Endodermal cell (in vitro differentiated cells): ENCODE measurements at regions not wholly inside any gene's neighbourhood (a gene's known extent, or its start where the extent isn't known, plus 50 kb on each side); places are given as distances from the start of the nearest gene placed in this dataset.

Source experiments
- DNase-seq: peaks from one replicate; pipeline ENCODE4 v3.0.0-alpha.2; 2017
- H3K27ac ChIP-seq: 2 replicates; pipeline ENCODE4 v1.5.1; 2013; ENCODE audit warnings: mild to moderate bottlenecking, low read depth, low read length, moderate library complexity
- H3K27me3 ChIP-seq: 2 replicates; pipeline ENCODE4 v1.6.1; 2013; ENCODE audit warnings: mild to moderate bottlenecking, low read length, moderate library complexity; ENCODE audit not compliant: insufficient read depth, control insufficient read depth, poor library complexity, severe bottlenecking
- H3K36me3 ChIP-seq: 2 replicates; pipeline ENCODE4 v1.7.0; 2013; ENCODE audit warnings: mild to moderate bottlenecking, low read length, moderate library complexity; ENCODE audit not compliant: control insufficient read depth, insufficient read depth
- H3K4me1 ChIP-seq: one replicate; pipeline ENCODE4 v1.7.0; 2013; ENCODE audit warnings: low read length; ENCODE audit not compliant: control insufficient read depth, insufficient read depth
- H3K4me3 ChIP-seq: 2 replicates; pipeline ENCODE4 v1.5.1; 2013; ENCODE audit warnings: mild to moderate bottlenecking, low read length, moderate library complexity
- H3K9ac ChIP-seq: 2 replicates; pipeline ENCODE4 v1.6.1; 2013; ENCODE audit warnings: mild to moderate bottlenecking, low read length, moderate library complexity; ENCODE audit not compliant: poor library complexity, severe bottlenecking; ENCODE audit errors: extremely low read depth
- H3K9me3 ChIP-seq: 2 replicates; pipeline ENCODE4 v1.6.1; 2013; ENCODE audit warnings: mild to moderate bottlenecking, low read length, moderate library complexity; ENCODE audit not compliant: control insufficient read depth
- H3K27ac Mint-ChIP-seq: 2 replicates; pipeline ENCODE4 v1.8.0; 2020; ENCODE audit warnings: mixed read lengths
- H3K27me3 Mint-ChIP-seq: 2 replicates; pipeline ENCODE4 v1.8.0; 2021; ENCODE audit warnings: mild to moderate bottlenecking, mixed read lengths; ENCODE audit not compliant: insufficient read depth
- H3K36me3 Mint-ChIP-seq: 2 replicates; pipeline ENCODE4 v1.8.0; 2020; ENCODE audit warnings: low read depth, mixed read lengths
- H3K4me1 Mint-ChIP-seq: 2 replicates; pipeline ENCODE4 v1.8.0; 2020; ENCODE audit warnings: mixed read lengths
- H3K4me3 Mint-ChIP-seq: 2 replicates; pipeline ENCODE4 v1.8.0; 2020; ENCODE audit warnings: mild to moderate bottlenecking, moderate library complexity, mixed read lengths
- H3K9me3 Mint-ChIP-seq: 2 replicates; pipeline ENCODE4 v1.8.0; 2020; ENCODE audit warnings: mild to moderate bottlenecking, mixed read lengths
- whole genome bisulfite sequencing, 2 experiments: methylation state at CpG; one replicate each; pipeline versions ENCODE4 v1.1.5 to v1.1.7; 2013; ENCODE audit warnings: missing lambda C conversion rate in 2 of 2, mixed read lengths in 1 of 2; ENCODE audit not compliant: insufficient coverage in 1 of 2, insufficient read length in 1 of 2; 5-methylcytosine and 5-hydroxymethylcytosine counted together
- TF ChIP-seq, protein P1 (sequence below): fragments of 200-600 bp; sonication (generic); conservative IDR thresholded peaks from 2 replicates; pipeline ENCODE4 v1.5.0; 2021; ENCODE audit warnings: antibody characterized with exemption, mild to moderate bottlenecking

DNA sequence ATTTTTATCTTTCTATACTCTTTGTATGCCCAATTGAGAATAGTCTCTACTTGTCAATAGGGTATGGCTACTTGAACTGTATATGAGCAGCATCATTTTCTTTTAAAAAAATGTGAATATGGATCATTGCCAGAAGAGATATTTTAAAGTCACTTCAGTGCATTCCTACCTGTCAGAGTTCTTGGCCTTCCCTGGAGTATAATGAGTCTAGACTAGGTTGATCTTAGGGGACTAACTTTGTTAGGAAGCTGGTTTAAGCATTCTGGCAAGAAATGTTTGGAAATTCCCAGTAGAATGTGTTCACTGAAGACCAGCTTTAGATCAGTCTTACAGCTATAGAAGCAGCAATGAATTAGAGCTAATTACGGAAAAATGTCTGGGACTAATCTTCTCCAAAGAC is 178.2 kb downstream of the FAT4 start:
- Mint-ChIP-seq H3K27ac (no peak overlapping the region), H3K4me3 (no peak overlapping the region), H3K36me3 (peaks cover 4% of the 10 kb centered on the region), H3K9me3 (no peaks in the 10 kb centered on the region), H3K27me3 (no peaks in the 10 kb centered on the region), H3K4me1 (no peaks in the 10 kb centered on the region)
- no peaks in the 10 kb centered on the region for H3K9me3 ChIP-seq
- WGBS, 2 experiments = 91% methylated on average over 1 of the region's 1 CpG; no CpG with 5 or more reads in 1 of the 2 experiments
- no peaks in the 10 kb centered on the region for H3K4me1 ChIP-seq
- no peaks in the 10 kb centered on the region for H3K27me3 ChIP-seq
- H3K36me3 ChIP-seq = no peaks in the 10 kb centered on the region
- no peak overlapping the region for H3K27ac ChIP-seq
- DNase-seq = no peak
- H3K4me3 ChIP-seq = no peak overlapping the region
- no peak overlapping the region for H3K9ac ChIP-seq
- TF ChIP-seq, protein P1, sequence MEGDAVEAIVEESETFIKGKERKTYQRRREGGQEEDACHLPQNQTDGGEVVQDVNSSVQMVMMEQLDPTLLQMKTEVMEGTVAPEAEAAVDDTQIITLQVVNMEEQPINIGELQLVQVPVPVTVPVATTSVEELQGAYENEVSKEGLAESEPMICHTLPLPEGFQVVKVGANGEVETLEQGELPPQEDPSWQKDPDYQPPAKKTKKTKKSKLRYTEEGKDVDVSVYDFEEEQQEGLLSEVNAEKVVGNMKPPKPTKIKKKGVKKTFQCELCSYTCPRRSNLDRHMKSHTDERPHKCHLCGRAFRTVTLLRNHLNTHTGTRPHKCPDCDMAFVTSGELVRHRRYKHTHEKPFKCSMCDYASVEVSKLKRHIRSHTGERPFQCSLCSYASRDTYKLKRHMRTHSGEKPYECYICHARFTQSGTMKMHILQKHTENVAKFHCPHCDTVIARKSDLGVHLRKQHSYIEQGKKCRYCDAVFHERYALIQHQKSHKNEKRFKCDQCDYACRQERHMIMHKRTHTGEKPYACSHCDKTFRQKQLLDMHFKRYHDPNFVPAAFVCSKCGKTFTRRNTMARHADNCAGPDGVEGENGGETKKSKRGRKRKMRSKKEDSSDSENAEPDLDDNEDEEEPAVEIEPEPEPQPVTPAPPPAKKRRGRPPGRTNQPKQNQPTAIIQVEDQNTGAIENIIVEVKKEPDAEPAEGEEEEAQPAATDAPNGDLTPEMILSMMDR = no peak

DNA sequence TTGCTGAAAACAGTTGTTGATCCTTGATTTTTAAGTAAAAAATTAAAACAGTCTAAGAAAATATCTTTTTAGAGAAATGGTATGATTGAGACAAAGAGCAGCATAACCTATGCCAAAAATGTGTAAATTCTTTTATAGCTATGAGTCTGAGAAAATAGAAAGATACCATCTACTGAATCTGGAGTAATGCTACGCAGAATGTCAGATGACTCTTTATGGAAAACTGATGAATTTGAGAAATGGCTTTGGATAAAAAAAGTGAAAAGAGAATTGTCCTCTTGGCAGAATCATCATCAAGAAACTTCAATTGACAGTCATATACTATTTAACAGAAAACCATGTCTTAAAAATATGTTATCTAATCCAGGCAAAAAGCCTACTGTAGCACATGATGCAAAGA is 183.1 kb downstream of the FAT4 start:
- no peaks in the 10 kb centered on the region for H3K27me3 ChIP-seq
- 96 to 100% methylated on average over 1 of the region's 1 CpG for WGBS, 2 experiments
- H3K9me3 ChIP-seq = no peaks in the 10 kb centered on the region
- no peaks in the 10 kb centered on the region for H3K36me3 ChIP-seq
- H3K27ac Mint-ChIP-seq = no peak overlapping the region
- no peak overlapping the region for H3K9ac ChIP-seq
- no peak overlapping the region for H3K4me3 ChIP-seq
- no peak overlapping the region for H3K27ac ChIP-seq
- TF ChIP-seq, protein P1 = no peak
- H3K4me3 Mint-ChIP-seq = no peak overlapping the region
- no peaks in the 10 kb centered on the region for H3K9me3 Mint-ChIP-seq
- H3K27me3 Mint-ChIP-seq = no peaks in the 10 kb centered on the region
- H3K36me3 Mint-ChIP-seq = no peaks in the 10 kb centered on the region
- H3K4me1 ChIP-seq = no peaks in the 10 kb centered on the region
- DNase-seq = no peak
- H3K4me1 Mint-ChIP-seq = no peaks in the 10 kb centered on the region

DNA sequence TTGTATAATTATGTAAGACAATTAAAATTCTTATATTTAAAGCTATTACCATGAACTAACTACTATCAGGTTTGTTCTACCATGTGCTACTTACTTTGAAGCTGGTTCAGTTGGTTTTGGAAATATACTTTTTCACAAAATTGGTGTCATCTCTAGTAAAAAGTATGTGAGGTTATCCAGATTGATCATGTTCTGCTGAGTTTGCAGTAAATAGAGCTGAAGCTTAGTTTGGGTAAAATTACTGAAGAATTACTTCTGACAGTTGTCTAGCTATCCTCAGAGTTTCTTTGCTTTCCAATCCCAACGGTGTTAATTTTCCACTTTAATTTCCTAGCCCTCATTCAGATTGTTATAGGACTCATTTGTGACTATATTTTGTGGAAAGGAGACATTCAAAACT is 184.2 kb downstream of the FAT4 start:
- Histone ChIP-seq H3K9ac (no peak overlapping the region), H3K4me1 (no peaks in the 10 kb centered on the region), H3K4me3 (no peak overlapping the region), H3K36me3 (no peaks in the 10 kb centered on the region), H3K9me3 (no peaks in the 10 kb centered on the region), H3K27ac (no peak overlapping the region), H3K27me3 (no peaks in the 10 kb centered on the region)
- no peak overlapping the region for H3K4me3 Mint-ChIP-seq
- H3K27me3 Mint-ChIP-seq = no peaks in the 10 kb centered on the region
- no peak for DNase-seq
- no peaks in the 10 kb centered on the region for H3K9me3 Mint-ChIP-seq
- no peaks in the 10 kb centered on the region for H3K36me3 Mint-ChIP-seq
- TF ChIP-seq, protein P1 = no peak
- WGBS, 2 experiments = 92% methylated on average over 1 of the region's 1 CpG; no CpG with 5 or more reads in 1 of the 2 experiments
- H3K4me1 Mint-ChIP-seq = no peaks in the 10 kb centered on the region
- no peak overlapping the region for H3K27ac Mint-ChIP-seq
